OCI-LY1 (cell line): ENCODE measurements at regions not wholly inside any gene's neighbourhood (a gene's known extent, or its start where the extent isn't known, plus 50 kb on each side); places are given as distances from the start of the nearest gene placed in this dataset.

Source experiments
- H2AFZ ChIP-seq: fragments of 200-600 bp; sonication (generic), shearing (Covaris generic); 2 replicates; pipeline ENCODE4 v1.6.0; 2014; ENCODE audit warnings: antibody characterized with exemption, mild to moderate bottlenecking, low read length
- H3F3A ChIP-seq: fragments of 200-600 bp; sonication (generic), shearing (Covaris generic); 2 replicates; pipeline ENCODE4 v1.6.0; 2014; ENCODE audit warnings: mild to moderate bottlenecking, antibody characterized with exemption, low read length, moderate library complexity; ENCODE audit not compliant: insufficient read depth
- H3K27ac ChIP-seq: fragments of 200-600 bp; sonication (generic); 2 replicates; pipeline ENCODE4 v1.5.1; 2014; ENCODE audit warnings: low read length, mixed run types, mild to moderate bottlenecking, low read depth; ENCODE audit not compliant: poor library complexity, severe bottlenecking
- H3K27me3 ChIP-seq: fragments of 200-600 bp; sonication (generic); 2 replicates; pipeline ENCODE4 v1.6.0; 2014; ENCODE audit warnings: antibody characterized with exemption, mild to moderate bottlenecking, low read length, moderate library complexity; ENCODE audit not compliant: insufficient read depth
- H3K36me3 ChIP-seq: fragments of 200-600 bp; sonication (generic); 2 replicates; pipeline ENCODE4 v1.6.1; 2014; ENCODE audit warnings: mild to moderate bottlenecking, antibody characterized with exemption, low read length, moderate library complexity, mixed read lengths; ENCODE audit not compliant: insufficient read depth
- H3K4me1 ChIP-seq: fragments of 200-600 bp; sonication (generic); 2 replicates; pipeline ENCODE4 v1.5.1; 2014; ENCODE audit warnings: mild to moderate bottlenecking, low read length, moderate library complexity; ENCODE audit not compliant: insufficient read depth, severe bottlenecking
- H3K4me2 ChIP-seq: fragments of 200-600 bp; sonication (generic), shearing (Covaris generic); 2 replicates; pipeline ENCODE4 v1.6.1; 2014; ENCODE audit warnings: low read length
- H3K4me3 ChIP-seq: fragments of 200-600 bp; sonication (generic); 2 replicates; pipeline ENCODE4 v1.5.1; 2014; ENCODE audit warnings: low read length, low read depth, mild to moderate bottlenecking, mixed read lengths; ENCODE audit not compliant: poor library complexity, severe bottlenecking
- H3K79me2 ChIP-seq: fragments of 200-600 bp; shearing (Covaris generic); 2 replicates; pipeline ENCODE4 v1.6.1; 2016; ENCODE audit warnings: mixed run types, low read length, mixed read lengths; ENCODE audit not compliant: insufficient read depth
- H3K9ac ChIP-seq: fragments of 200-600 bp; sonication (generic), shearing (Covaris generic); 2 replicates; pipeline ENCODE4 v1.6.1; 2014; ENCODE audit warnings: mild to moderate bottlenecking, low read length, mixed read lengths
- H3K9me2 ChIP-seq: fragments of 200-600 bp; sonication (generic), shearing (Covaris generic); 2 replicates; pipeline ENCODE4 v1.6.1; 2014; ENCODE audit warnings: low read depth, mild to moderate bottlenecking, low read length, mixed read lengths
- H3K9me3 ChIP-seq: fragments of 200-600 bp; shearing (Covaris generic); 2 replicates; pipeline ENCODE4 v1.6.1; 2014; ENCODE audit warnings: low read length, mixed read lengths
- H4K20me1 ChIP-seq: fragments of 200-600 bp; sonication (generic), shearing (Covaris generic); 2 replicates; pipeline ENCODE4 v1.6.0; 2016; ENCODE audit warnings: mild to moderate bottlenecking, low read length; ENCODE audit not compliant: insufficient read depth
- EZH2 ChIP-seq: fragments of 200-600 bp; sonication (generic), shearing (Covaris generic); IDR thresholded peaks from 2 replicates; pipeline ENCODE4 v1.8.0; 2017; ENCODE audit warnings: borderline replicate concordance, mixed run types, mild to moderate bottlenecking, antibody characterized with exemption, low read length, moderate library complexity, mixed read lengths
- TF ChIP-seq, protein P1 (sequence below): fragments of 200-600 bp; sonication (generic), shearing (Covaris generic); IDR thresholded peaks from 2 replicates; pipeline ENCODE4 v1.5.1; 2017; ENCODE audit warnings: mild to moderate bottlenecking, antibody characterized with exemption, low read length, moderate library complexity, mixed read lengths

- H3K4me2 ChIP-seq = no peak overlapping the region
- no peak overlapping the region for H3K27ac ChIP-seq
- H4K20me1 ChIP-seq = no peaks in the 10 kb centered on the region
- no peaks in the 10 kb centered on the region for H3K9me3 ChIP-seq
- no peaks in the 10 kb centered on the region for H3K9me2 ChIP-seq
- TF ChIP-seq EZH2 = no peak
- TF ChIP-seq, protein P1, sequence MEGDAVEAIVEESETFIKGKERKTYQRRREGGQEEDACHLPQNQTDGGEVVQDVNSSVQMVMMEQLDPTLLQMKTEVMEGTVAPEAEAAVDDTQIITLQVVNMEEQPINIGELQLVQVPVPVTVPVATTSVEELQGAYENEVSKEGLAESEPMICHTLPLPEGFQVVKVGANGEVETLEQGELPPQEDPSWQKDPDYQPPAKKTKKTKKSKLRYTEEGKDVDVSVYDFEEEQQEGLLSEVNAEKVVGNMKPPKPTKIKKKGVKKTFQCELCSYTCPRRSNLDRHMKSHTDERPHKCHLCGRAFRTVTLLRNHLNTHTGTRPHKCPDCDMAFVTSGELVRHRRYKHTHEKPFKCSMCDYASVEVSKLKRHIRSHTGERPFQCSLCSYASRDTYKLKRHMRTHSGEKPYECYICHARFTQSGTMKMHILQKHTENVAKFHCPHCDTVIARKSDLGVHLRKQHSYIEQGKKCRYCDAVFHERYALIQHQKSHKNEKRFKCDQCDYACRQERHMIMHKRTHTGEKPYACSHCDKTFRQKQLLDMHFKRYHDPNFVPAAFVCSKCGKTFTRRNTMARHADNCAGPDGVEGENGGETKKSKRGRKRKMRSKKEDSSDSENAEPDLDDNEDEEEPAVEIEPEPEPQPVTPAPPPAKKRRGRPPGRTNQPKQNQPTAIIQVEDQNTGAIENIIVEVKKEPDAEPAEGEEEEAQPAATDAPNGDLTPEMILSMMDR = no peak
- H2AFZ ChIP-seq = no peak overlapping the region
- H3K27me3 ChIP-seq = no peaks in the 10 kb centered on the region
- no peaks in the 10 kb centered on the region for H3K79me2 ChIP-seq
- no peak overlapping the region for H3K4me3 ChIP-seq
- H3F3A ChIP-seq = no peaks in the 10 kb centered on the region
- H3K9ac ChIP-seq = no peak overlapping the region
- no peaks in the 10 kb centered on the region for H3K4me1 ChIP-seq
- H3K36me3 ChIP-seq = no peaks in the 10 kb centered on the region
These were observed 216.8 kb downstream of the TRIM36 start for GRCh38 chr5:114952876-114953275.

DNA sequence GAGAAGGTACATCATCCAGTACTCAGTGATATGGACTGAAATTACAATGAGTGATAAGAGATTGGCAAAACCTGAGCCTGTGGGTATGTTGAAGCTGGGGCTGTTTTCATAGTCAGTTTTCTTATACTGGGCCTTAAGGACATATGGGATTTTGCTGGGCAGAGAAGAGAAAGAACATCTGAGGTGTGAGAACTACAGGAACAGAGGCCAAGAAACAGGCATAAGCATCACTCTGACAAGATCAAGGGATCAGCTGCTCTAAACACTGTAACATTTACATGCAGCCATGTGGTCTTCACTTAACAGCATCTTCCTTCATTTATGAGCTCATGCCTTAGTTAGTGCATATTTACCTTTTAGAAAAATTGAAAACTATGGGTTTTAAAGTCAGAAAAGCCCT lies 220.0 kb downstream of the TRIM36 start:
- Histone ChIP-seq H3K36me3 (no peaks in the 10 kb centered on the region), H3K27ac (no peak overlapping the region), H3K4me2 (no peak overlapping the region), H3K9ac (no peak overlapping the region), H3K4me3 (no peak overlapping the region), H3K9me3 (no peaks in the 10 kb centered on the region), H4K20me1 (no peaks in the 10 kb centered on the region), H2AFZ (no peak overlapping the region), H3K79me2 (no peaks in the 10 kb centered on the region), H3K9me2 (no peaks in the 10 kb centered on the region), H3F3A (no peaks in the 10 kb centered on the region), H3K4me1 (no peaks in the 10 kb centered on the region), H3K27me3 (no peaks in the 10 kb centered on the region)
- TF ChIP-seq EZH2 = no peak
- TF ChIP-seq, protein P1 = no peak

DNA sequence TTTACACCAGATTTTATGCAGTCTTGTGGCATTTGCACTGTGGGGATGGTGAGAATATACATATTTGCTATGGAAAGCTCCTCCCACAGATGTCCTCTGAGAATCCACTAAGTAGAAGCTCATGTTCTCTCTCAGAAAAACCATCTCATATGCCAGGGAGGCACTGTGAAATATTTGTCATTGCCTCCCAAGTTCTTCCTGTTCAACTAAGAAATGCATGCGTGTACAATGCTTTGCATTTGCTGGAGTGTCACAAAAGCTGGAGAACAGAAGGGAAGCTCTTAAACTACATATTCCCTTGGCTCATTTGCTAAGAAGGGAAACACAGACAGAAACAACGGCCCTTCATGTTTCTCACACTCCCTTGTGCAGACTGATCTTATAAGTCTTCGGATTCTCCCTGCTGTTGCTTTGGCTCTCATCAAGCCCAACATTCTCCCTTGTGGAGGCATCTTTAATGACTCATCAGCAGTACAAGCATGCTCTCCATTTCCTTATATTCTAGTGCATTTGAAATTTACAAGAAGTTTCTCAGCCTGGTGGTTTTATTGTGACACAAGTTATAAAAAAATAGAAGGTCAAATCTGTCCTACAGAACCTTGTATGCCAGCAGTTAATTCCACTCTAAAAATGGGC lies 220.6 kb downstream of the TRIM36 start:
- Histone ChIP-seq H3K4me1 (no peaks in the 10 kb centered on the region), H3K79me2 (no peaks in the 10 kb centered on the region), H3F3A (no peaks in the 10 kb centered on the region), H3K9me3 (no peaks in the 10 kb centered on the region), H3K27me3 (no peaks in the 10 kb centered on the region), H3K4me2 (no peak overlapping the region), H3K9me2 (no peaks in the 10 kb centered on the region), H2AFZ (no peak overlapping the region), H3K27ac (no peak overlapping the region), H3K4me3 (no peak overlapping the region), H3K9ac (no peak overlapping the region), H4K20me1 (no peaks in the 10 kb centered on the region), H3K36me3 (no peaks in the 10 kb centered on the region)
- no peak for TF ChIP-seq EZH2
- TF ChIP-seq, protein P1 = no peak
